ENCODE measurements at regions not wholly inside any gene's neighbourhood (a gene's known extent, or its start where the extent isn't known, plus 50 kb on each side); places are given as distances from the start of the nearest gene placed in this dataset.

DNA sequence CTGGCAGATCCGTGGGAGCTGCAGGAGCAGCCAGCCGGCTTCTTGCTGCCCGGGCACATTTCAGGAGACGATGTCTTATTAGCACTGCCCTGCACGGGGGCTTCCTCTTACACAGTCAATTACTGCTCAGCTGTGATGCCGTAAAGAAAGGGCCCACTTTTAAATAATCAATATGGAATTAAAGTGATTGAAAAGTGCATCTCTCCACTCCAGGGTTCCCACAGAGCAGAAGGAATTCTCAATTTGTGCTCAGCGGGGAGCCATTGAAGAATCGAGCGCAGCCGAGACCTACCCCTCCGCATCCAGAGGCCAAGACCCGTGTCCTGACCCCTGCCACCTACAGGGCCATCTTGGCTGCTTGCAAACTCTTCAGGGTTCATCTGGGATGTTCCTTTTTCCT, 399.4 kb upstream of the C16orf82 start:
- Histone ChIP-seq H3K4me3 (no peak overlapping the region), H3K27ac (no peak overlapping the region), H3F3A (ENCODE audit: low read depth) (peaks cover 19% of the 10 kb centered on the region), H4K20me1 (ENCODE audit: low read depth) (no peaks in the 10 kb centered on the region), H3K9me3 (ENCODE audit: low read depth) (no peaks in the 10 kb centered on the region), H3K79me2 (ENCODE audit: low read depth) (no peaks in the 10 kb centered on the region), H3K4me2 (peak overlapping the region; percentile 40), H3K4me1 (peaks cover 53% of the 10 kb centered on the region), H3K36me3 (no peaks in the 10 kb centered on the region), H3K27me3 (no peaks in the 10 kb centered on the region), H2AFZ (replicated peaks) (no peak overlapping the region), H3K9ac (no peak overlapping the region)
- Mint-ChIP-seq H3K27me3 (ENCODE audit: insufficient read depth, low read depth) (peaks cover 16% of the 10 kb centered on the region), H3K36me3 (peaks cover 2% of the 10 kb centered on the region), H3K4me3 (peak overlapping the region; percentile 71), H3K4me1 (peaks cover 55% of the 10 kb centered on the region), H3K9me3 (peaks cover 2% of the 10 kb centered on the region), H3K27ac (no peak overlapping the region)
- TF ChIP-seq EZH2phosphoT487 (IDR thresholded peaks at IDR 0.05): peak; percentile 59
- TF ChIP-seq, protein P1, sequence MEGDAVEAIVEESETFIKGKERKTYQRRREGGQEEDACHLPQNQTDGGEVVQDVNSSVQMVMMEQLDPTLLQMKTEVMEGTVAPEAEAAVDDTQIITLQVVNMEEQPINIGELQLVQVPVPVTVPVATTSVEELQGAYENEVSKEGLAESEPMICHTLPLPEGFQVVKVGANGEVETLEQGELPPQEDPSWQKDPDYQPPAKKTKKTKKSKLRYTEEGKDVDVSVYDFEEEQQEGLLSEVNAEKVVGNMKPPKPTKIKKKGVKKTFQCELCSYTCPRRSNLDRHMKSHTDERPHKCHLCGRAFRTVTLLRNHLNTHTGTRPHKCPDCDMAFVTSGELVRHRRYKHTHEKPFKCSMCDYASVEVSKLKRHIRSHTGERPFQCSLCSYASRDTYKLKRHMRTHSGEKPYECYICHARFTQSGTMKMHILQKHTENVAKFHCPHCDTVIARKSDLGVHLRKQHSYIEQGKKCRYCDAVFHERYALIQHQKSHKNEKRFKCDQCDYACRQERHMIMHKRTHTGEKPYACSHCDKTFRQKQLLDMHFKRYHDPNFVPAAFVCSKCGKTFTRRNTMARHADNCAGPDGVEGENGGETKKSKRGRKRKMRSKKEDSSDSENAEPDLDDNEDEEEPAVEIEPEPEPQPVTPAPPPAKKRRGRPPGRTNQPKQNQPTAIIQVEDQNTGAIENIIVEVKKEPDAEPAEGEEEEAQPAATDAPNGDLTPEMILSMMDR (IDR thresholded peaks at IDR 0.05): peak; percentile 22
- no peak for TF ChIP-seq EZH2 (IDR thresholded peaks at IDR 0.05)
- peak; percentile 76 for DNase-seq (ENCODE audit: low spot score)

DNA sequence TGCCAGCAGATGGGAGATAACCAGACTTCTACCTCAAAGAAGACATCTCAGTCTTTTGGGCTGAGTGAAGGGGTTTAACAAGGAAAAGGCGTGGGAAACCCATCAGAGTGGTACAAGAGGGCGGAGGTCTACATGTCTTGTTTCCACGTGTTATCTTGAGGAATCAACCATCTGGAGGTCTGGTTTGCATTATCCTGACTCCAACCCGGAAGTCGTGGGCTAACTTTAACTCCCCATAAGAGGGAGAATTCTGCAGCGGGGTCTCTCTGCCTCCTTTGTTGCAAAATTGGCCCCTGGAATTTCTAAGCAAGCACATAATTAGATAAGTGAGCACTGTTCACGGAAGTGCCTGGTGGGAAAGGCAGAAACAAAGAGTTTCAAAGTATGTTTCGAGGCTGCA, 398.7 kb upstream of the C16orf82 start:
- Histone ChIP-seq H3K27me3 (no peaks in the 10 kb centered on the region), H3K27ac (no peak overlapping the region), H3K4me1 (peaks cover 52% of the 10 kb centered on the region), H3K4me2 (peak overlapping the region; percentile 40), H3K9ac (no peak overlapping the region), H3F3A (ENCODE audit: low read depth) (peaks cover 19% of the 10 kb centered on the region), H3K4me3 (no peak overlapping the region), H3K9me3 (ENCODE audit: low read depth) (no peaks in the 10 kb centered on the region), H3K36me3 (no peaks in the 10 kb centered on the region), H3K79me2 (ENCODE audit: low read depth) (no peaks in the 10 kb centered on the region), H2AFZ (replicated peaks) (no peak overlapping the region), H4K20me1 (ENCODE audit: low read depth) (no peaks in the 10 kb centered on the region)
- Mint-ChIP-seq H3K4me1 (peaks cover 59% of the 10 kb centered on the region), H3K36me3 (peaks cover 2% of the 10 kb centered on the region), H3K4me3 (no peak overlapping the region), H3K27me3 (ENCODE audit: insufficient read depth, low read depth) (peaks cover 17% of the 10 kb centered on the region), H3K9me3 (peaks cover 2% of the 10 kb centered on the region), H3K27ac (no peak overlapping the region)
- TF ChIP-seq EZH2 (IDR thresholded peaks at IDR 0.05) (no peak), EZH2phosphoT487 (IDR thresholded peaks at IDR 0.05) (no peak)
- TF ChIP-seq, protein P1 (IDR thresholded peaks at IDR 0.05): no peak
- DNase-seq (ENCODE audit: low spot score): no peak

DNA sequence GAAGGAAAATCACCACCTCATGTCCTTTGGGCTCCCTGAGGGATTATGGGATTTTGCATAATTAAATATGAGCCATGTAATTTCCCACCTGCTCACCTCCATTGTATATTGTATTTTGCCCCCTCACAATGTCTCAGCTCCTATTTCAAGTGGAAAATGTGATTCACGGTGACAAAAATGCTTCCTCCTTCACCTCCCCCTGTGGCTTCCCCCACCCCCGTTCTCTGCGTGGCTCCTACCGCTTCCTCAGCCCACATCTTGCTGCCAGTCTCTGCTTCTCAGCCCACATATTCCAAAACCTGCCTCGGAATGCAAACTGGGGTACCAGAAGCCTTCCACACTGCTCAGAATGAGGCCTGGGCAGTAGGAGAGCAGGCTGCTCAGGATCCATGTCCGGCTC, 394.5 kb upstream of the C16orf82 start:
- Histone ChIP-seq H3K4me1 (peaks cover 20% of the 10 kb centered on the region), H3K4me2 (no peak overlapping the region), H3K27me3 (no peaks in the 10 kb centered on the region), H3K4me3 (no peak overlapping the region), H3K9me3 (ENCODE audit: low read depth) (no peaks in the 10 kb centered on the region), H2AFZ (replicated peaks) (no peak overlapping the region), H3K9ac (no peak overlapping the region), H3K36me3 (no peaks in the 10 kb centered on the region), H3F3A (ENCODE audit: low read depth) (peaks cover 7% of the 10 kb centered on the region), H4K20me1 (ENCODE audit: low read depth) (no peaks in the 10 kb centered on the region), H3K79me2 (ENCODE audit: low read depth) (no peaks in the 10 kb centered on the region), H3K27ac (no peak overlapping the region)
- no peak overlapping the region for H3K4me3 Mint-ChIP-seq
- no peak for TF ChIP-seq EZH2 (IDR thresholded peaks at IDR 0.05)
- TF ChIP-seq, protein P1 (IDR thresholded peaks at IDR 0.05): no peak
- no peak for TF ChIP-seq EZH2phosphoT487 (IDR thresholded peaks at IDR 0.05)
- peaks cover 2% of the 10 kb centered on the region for H3K36me3 Mint-ChIP-seq
- peak overlapping the region; percentile 74 for H3K27ac Mint-ChIP-seq
- H3K9me3 Mint-ChIP-seq: peaks cover 8% of the 10 kb centered on the region
- H3K4me1 Mint-ChIP-seq: peaks cover 24% of the 10 kb centered on the region
- no peak for DNase-seq (ENCODE audit: low spot score)
- peaks cover 20% of the 10 kb centered on the region for H3K27me3 Mint-ChIP-seq (ENCODE audit: insufficient read depth, low read depth)
